HT-29 (cell line): ENCODE measurements at regions not wholly inside any gene's neighbourhood (a gene's known extent, or its start where the extent isn't known, plus 50 kb on each side); places are given as distances from the start of the nearest gene placed in this dataset.

Source experiments
- DNase-seq: peaks from one replicate; pipeline ENCODE4 v3.0.0-alpha.2; 2015; ENCODE audit warnings: low spot score

- DNase-seq: no peak
Measured at GRCh38 chr5:28219539-28219938, 1181.2 kb upstream of the CDH9 start.

DNA sequence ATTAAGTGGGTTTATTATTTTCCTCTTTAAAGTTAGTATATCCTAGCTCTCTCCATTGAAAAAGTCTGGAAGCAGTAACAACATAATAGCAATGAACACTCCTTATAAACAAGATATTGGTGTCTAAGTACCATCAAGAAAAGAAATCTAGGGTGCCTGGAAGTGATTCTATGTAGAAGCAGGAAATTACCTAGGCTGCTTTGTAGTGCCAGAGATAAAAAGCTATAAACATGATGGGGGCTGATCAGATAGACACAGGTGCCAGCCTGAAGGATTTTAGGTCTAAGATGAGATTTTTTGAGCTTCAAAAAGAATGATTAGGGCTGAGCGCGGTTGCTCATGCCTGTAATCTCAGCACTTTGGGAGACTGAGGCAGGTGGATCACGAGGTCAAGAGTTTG is 1179.3 kb upstream of the CDH9 start:
- no peak for DNase-seq

- no peak for DNase-seq
Measured at GRCh38 chr5:28216939-28217360, 1178.6 kb upstream of the CDH9 start.

GRCh38 chr5:28215091-28215490 is 1176.7 kb upstream of the CDH9 start:
- no peak for DNase-seq

DNA sequence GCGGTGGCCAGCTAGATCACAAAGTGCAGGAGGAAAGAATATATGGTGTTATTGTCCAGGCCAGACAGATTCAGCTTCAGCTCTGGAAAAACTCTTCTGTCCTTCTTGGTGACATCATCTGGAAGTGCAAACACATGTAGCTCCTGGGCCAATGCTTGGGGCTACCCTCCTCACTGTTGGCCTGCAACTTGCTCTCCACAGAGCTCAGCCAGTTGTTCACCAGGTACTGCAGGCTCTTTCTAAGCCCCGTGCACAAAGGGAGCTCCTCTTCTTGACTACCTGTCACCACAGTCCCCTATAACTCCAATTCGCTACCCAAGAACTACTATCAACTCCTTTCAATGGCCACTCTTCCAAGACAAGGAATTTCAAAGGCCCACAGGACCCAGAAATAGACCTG is 1175.9 kb upstream of the CDH9 start:
- DNase-seq: no peak

GRCh38 chr5:28208356-28208755 is 1170.0 kb upstream of the CDH9 start:
- no peak for DNase-seq

DNA sequence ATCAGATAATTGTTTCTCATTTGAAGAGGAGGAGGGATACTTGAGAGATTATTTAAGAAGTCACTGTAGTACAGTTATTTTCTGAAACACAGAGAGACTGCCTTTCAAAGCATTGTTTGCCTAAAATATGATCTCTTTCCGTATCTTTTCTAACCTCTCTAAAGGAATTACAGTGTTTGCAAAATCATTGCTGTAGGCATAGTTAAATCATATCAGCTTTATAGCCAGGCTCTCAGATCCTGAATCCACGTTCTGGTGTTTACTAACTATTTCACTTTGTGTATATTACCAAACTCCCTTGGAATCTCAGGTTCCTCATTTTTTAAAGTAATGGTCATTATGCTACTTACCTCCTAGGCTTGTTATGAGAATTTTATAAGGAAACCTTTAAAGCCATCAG is 1151.6 kb upstream of the CDH9 start:
- no peak for DNase-seq

- no peak for DNase-seq
Measured at GRCh38 chr5:28174691-28175090, 1136.3 kb upstream of the CDH9 start.

DNA sequence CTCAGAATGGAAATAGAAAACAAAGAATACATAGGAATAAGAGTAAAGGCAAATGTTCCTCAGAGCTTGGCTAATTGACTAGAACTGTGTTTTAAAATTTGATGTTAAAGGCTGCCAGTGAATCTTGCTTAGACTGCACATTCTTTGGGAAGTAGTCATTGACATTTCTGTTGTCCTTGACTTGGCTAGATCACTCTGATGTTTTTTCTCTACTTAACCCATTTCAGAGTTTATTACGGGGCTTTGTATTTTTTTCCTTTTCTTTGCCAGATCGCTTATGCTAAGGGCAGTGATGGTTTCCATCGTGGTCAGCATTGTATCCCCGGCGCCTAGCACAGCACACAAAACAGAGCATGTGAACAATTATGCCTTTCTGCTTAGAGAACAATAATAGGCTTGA is 1126.7 kb upstream of the CDH9 start:
- DNase-seq: no peak

GRCh38 chr5:28164568-28164967 is 1126.2 kb upstream of the CDH9 start:
- no peak for DNase-seq

- no peak for DNase-seq
Measured at GRCh38 chr5:28156981-28157380, 1118.6 kb upstream of the CDH9 start.

- DNase-seq: no peak
Measured at GRCh38 chr5:28143519-28143918, 1105.1 kb upstream of the CDH9 start.

GRCh38 chr5:28132151-28132550 is 1093.8 kb upstream of the CDH9 start:
- DNase-seq: no peak

DNA sequence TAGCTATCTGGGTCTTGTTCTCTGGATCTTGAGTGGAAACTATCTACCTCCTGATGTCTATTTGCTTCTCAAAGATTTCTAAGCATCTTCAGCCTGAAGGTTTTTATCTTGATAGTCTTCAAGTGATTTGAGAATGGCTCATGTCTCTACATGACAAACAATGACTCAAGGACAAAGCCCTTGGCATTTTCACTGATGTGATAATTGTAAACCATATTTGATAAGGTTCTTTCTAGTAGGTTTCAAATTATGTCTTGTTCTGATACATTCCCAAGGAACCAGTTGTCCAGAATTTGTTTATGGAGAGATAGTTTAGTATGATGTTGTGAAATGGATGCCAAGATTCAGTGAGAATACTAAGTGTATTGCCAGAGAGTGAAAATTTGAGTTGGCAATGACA is 1079.3 kb upstream of the CDH9 start:
- DNase-seq: no peak

GRCh38 chr5:28117273-28117672 is 1078.9 kb upstream of the CDH9 start:
- no peak for DNase-seq

DNA sequence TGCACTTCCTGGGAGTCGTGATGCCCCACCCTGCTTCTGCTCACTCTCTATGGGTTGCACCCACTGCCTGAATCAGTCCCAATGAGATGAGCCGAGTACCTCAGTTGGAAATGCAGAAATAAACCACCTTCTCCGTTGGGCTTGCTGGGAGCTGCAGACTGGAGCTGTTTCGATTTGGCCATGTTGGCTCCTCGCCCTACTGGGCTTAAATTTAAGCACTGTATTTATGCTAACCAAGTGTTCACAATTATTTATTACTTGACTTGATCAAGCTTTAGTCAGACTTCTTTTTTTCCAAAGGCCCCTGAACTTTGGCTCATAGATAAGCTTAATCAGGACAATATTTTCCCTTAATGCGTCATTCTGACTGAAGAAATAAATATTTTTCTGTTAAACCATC is 1072.4 kb upstream of the CDH9 start:
- no peak for DNase-seq

GRCh38 chr5:28104080-28104479 is 1065.7 kb upstream of the CDH9 start:
- DNase-seq: no peak

GRCh38 chr5:28084069-28084468 is 1045.7 kb upstream of the CDH9 start:
- DNase-seq: no peak

DNA sequence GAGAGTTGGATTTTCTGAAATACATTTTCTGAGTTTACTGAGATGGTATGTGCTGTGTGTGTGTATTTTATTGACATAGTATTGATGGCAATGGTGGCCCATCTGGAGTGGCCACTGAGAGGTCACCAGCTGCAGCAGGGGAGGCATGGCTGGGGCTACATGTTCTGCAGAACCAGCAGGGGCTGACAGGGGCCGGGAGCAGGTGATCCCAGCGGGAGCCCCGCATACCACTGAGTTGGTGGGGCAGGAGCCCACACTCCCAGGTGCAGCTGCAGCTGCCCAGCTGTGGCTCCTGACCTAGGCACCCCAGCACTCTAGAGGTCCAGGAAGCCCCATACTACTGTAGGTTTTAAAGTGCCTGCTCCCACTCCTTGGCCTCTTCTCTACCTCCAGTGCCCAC is 1044.2 kb upstream of the CDH9 start:
- no peak for DNase-seq

DNA sequence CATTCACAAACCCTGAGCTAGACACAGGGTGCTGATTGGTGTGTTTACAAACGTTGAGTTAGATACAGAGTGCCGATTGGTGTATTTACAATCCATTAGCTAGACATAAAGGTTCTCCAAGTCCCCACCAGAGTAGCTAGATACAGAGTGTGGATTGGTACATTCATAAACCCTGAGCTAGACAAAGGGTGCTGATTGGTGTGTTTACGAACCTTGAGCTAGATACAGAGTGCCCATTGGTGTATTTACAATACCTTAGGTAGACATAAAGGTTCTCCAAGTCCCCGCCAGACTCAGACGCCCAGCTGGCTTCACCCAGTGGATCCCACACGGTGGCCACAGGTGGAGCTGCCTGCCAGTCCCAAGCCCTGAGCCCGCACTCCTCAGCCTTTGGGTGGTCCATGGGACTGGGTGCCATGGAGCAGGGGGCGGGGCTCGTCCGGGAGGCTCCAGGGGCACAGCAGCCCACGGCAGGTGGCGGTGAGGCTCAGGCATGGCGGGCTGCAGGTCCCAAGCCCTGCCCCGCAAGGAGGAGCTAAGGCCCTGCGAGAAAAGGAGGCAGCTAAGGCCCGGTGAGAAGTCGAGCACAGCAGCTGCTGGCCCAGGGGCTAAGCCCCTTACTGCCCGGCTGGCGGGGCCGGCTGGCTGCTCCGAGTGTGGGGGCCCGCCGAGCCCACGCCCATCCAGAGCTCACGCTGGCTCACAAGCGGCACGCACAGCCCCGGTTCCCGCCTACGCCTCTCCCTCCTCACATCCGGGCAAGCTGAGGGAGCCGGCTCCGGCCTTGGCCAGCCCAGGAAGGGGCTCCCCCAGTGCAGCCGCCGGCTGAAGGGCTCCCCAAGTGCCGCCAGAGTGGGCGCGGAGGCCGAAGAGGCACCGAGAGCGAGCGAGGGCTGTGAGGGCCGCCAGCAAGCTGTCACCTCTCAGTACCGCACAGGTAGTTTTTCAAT is 1039.2 kb upstream of the CDH9 start:
- no peak for DNase-seq

GRCh38 chr5:28066856-28067255 is 1028.5 kb upstream of the CDH9 start:
- no peak for DNase-seq

DNA sequence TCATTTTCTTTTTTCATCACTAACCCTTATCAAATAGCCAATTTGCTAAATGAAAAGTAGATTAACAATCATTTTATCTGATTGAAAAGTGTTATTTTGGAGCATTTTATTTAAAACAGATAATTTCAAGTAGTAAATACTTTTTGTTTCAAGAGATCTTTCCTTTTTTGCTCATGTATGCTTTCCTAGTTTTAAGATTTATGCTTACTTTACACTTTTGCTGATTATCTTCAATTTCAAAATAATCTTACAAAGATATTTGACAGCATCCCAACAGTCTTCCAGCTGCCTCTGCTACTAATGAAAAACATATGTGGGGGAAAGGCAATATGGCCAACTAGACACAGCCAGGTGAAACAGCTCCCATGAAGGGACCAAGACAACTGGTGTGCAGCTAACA is 1027.3 kb upstream of the CDH9 start:
- DNase-seq: no peak

- no peak for DNase-seq
Measured at GRCh38 chr5:28046596-28046995, 1008.2 kb upstream of the CDH9 start.

GRCh38 chr5:28027851-28028250 is 989.5 kb upstream of the CDH9 start:
- no peak for DNase-seq
